IPS-18c (cell line): ENCODE measurements at regions not wholly inside any gene's neighbourhood (a gene's known extent, or its start where the extent isn't known, plus 50 kb on each side); places are given as distances from the start of the nearest gene placed in this dataset.
"Not testable (repeated sequence)": the region's sequence is repeated elsewhere in the genome, so short reads cannot be mapped to it uniquely, and the experiment has no call there.

Source experiments
- H3K4me3 ChIP-seq: 2 replicates; pipeline ENCODE4 v1.7.0; 2013; ENCODE audit warnings: low read depth, mild to moderate bottlenecking, low read length, moderate library complexity; ENCODE audit not compliant: insufficient read depth
- H3K9me3 ChIP-seq: one replicate; pipeline ENCODE4 v1.6.1; 2013; ENCODE audit warnings: mild to moderate bottlenecking, low read length, moderate library complexity; ENCODE audit not compliant: control insufficient read depth, insufficient read depth

- H3K4me3 ChIP-seq, H3K9me3 ChIP-seq: not testable (repeated sequence)
These were observed 553.8 kb upstream of the ZNF337 start for GRCh38 chr20:26250249-26251114.

GRCh38 chr20:26243731-26244130, 547.1 kb upstream of the ZNF337 start:
- H3K4me3 ChIP-seq, result no peak overlapping the region
- H3K9me3 ChIP-seq, result no peaks in the 10 kb centered on the region

GRCh38 chr20:26220609-26221008, 524.0 kb upstream of the ZNF337 start:
- not testable (repeated sequence) for H3K4me3 ChIP-seq, H3K9me3 ChIP-seq

GRCh38 chr20:26219546-26219945, 522.9 kb upstream of the ZNF337 start:
- not testable (repeated sequence) for H3K9me3 ChIP-seq, H3K4me3 ChIP-seq

- H3K4me3 ChIP-seq, result no peak overlapping the region
- no peaks in the 10 kb centered on the region for H3K9me3 ChIP-seq
These were observed 521.6 kb upstream of the ZNF337 start for GRCh38 chr20:26218301-26218700.

GRCh38 chr20:26216025-26216424, 519.4 kb upstream of the ZNF337 start:
- H3K9me3 ChIP-seq, result no peaks in the 10 kb centered on the region
- no peak overlapping the region for H3K4me3 ChIP-seq

GRCh38 chr20:26214991-26215390, 518.3 kb upstream of the ZNF337 start:
- Histone ChIP-seq H3K9me3 (no peaks in the 10 kb centered on the region), H3K4me3 (no peak overlapping the region)

- peak overlapping the region; percentile 43 for H3K4me3 ChIP-seq
- H3K9me3 ChIP-seq, result no peaks in the 10 kb centered on the region
These were observed 512.7 kb upstream of the ZNF337 start for GRCh38 chr20:26209171-26209941.

GRCh38 chr20:26208296-26209091, 511.8 kb upstream of the ZNF337 start:
- Histone ChIP-seq H3K9me3 (no peaks in the 10 kb centered on the region), H3K4me3 (peak overlapping the region; percentile 52)

- not testable (repeated sequence) for H3K9me3 ChIP-seq
These were observed 511.3 kb upstream of the ZNF337 start for GRCh38 chr20:26207967-26208295.

GRCh38 chr20:26207237-26207966, 510.7 kb upstream of the ZNF337 start:
- H3K4me3 ChIP-seq, result no peak overlapping the region
- H3K9me3 ChIP-seq, result no peaks in the 10 kb centered on the region

More at GRCh38 chr20:26207967-26208295, 511.3 kb upstream of the ZNF337 start:
- H3K4me3 ChIP-seq, result peak overlapping the region; percentile 52; the same call in 1 of the 2 replicates

- Histone ChIP-seq H3K9me3 (no peaks in the 10 kb centered on the region), H3K4me3 (no peak overlapping the region)
These were observed 508.7 kb upstream of the ZNF337 start for GRCh38 chr20:26205350-26205749.

- H3K9me3 ChIP-seq, H3K4me3 ChIP-seq: not testable (repeated sequence)
These were observed 504.4 kb upstream of the ZNF337 start for GRCh38 chr20:26201026-26201425.

GRCh38 chr20:26187329-26187728, 490.7 kb upstream of the ZNF337 start:
- not testable (repeated sequence) for H3K4me3 ChIP-seq, H3K9me3 ChIP-seq

- H3K9me3 ChIP-seq, H3K4me3 ChIP-seq: not testable (repeated sequence)
These were observed 487.1 kb upstream of the ZNF337 start for GRCh38 chr20:26183720-26184119.

- H3K9me3 ChIP-seq, H3K4me3 ChIP-seq: not testable (repeated sequence)
These were observed 484.7 kb upstream of the ZNF337 start for GRCh38 chr20:26181364-26181763.

GRCh38 chr20:26171875-26172274, 475.2 kb upstream of the ZNF337 start:
- not testable (repeated sequence) for H3K9me3 ChIP-seq, H3K4me3 ChIP-seq
